ENCODE measurements at regions not wholly inside any gene's neighbourhood (a gene's known extent, or its start where the extent isn't known, plus 50 kb on each side); places are given as distances from the start of the nearest gene placed in this dataset.

- DNase-seq (ENCODE audit: low spot score): no peak
- ChIA-PET CTCF (no interaction called here), POLR2A (ENCODE audit: low non-redundant PET) (no interaction called here)
- TF ChIP-seq CTCF (conservative IDR thresholded peaks at IDR 0.05; ENCODE audit: low read depth): no peak
- H3K27ac ChIP-seq: no peak overlapping the region
Observed at GRCh38 chr2:88826399-88826798, 134.9 kb downstream of the RPIA start.

- no peak for TF ChIP-seq CTCF (conservative IDR thresholded peaks at IDR 0.05; ENCODE audit: low read depth)
- ChIA-PET CTCF (no interaction called here), POLR2A (ENCODE audit: low non-redundant PET) (no interaction called here)
- DNase-seq (ENCODE audit: low spot score): no peak
- no peak overlapping the region for H3K27ac ChIP-seq
Observed at GRCh38 chr2:88827821-88828220, 136.3 kb downstream of the RPIA start.

GRCh38 chr2:88828397-88829137, 137.1 kb downstream of the RPIA start:
- H3K27ac ChIP-seq: no peak overlapping the region
- ChIA-PET POLR2A (ENCODE audit: low non-redundant PET) (no interaction called here), CTCF (no interaction called here)
- no peak for DNase-seq (ENCODE audit: low spot score)
- TF ChIP-seq CTCF (conservative IDR thresholded peaks at IDR 0.05; ENCODE audit: low read depth): no peak

- CTCF ChIA-PET: interaction anchor here (0.6 kb wide), 1 partner anchor 291 kb away, joined by 3 read pairs; no protein-coding TSS in a partner anchor
- POLR2A ChIA-PET (ENCODE audit: low non-redundant PET): no interaction called here
- no peak for TF ChIP-seq CTCF (conservative IDR thresholded peaks at IDR 0.05; ENCODE audit: low read depth)
- no peak for DNase-seq (ENCODE audit: low spot score)
- no peak overlapping the region for H3K27ac ChIP-seq
Observed at GRCh38 chr2:88829607-88830463, 138.4 kb downstream of the RPIA start.

- no peak overlapping the region for H3K27ac ChIP-seq
- CTCF ChIA-PET: interaction anchor here (0.6 kb wide), 2 partner anchors 22 to 374 kb away, joined by 3 read pairs; no protein-coding TSS in a partner anchor
Observed at GRCh38 chr2:88831071-88831791, 139.8 kb downstream of the RPIA start.

More at GRCh38 chr2:88831071-88831791, 139.8 kb downstream of the RPIA start:
- POLR2A ChIA-PET (ENCODE audit: low non-redundant PET): no interaction called here
- no peak for TF ChIP-seq CTCF (conservative IDR thresholded peaks at IDR 0.05; ENCODE audit: low read depth)
- DNase-seq (ENCODE audit: low spot score): no peak

All from RWPE1 (cell line).